GM10266 (cell line): ENCODE measurements at regions not wholly inside any gene's neighbourhood (a gene's known extent, or its start where the extent isn't known, plus 50 kb on each side); places are given as distances from the start of the nearest gene placed in this dataset.

Experiments
- DNase-seq: peaks from one replicate; pipeline ENCODE4 v3.0.0; 2012; ENCODE audit errors: extremely low spot score
- CTCF ChIP-seq: IDR thresholded peaks from 2 replicates; pipeline ENCODE4 v1.5.1; 2012; ENCODE audit warnings: mild to moderate bottlenecking, low read depth; ENCODE audit not compliant: control insufficient read depth, insufficient read depth; ENCODE audit errors: missing control alignments

DNA sequence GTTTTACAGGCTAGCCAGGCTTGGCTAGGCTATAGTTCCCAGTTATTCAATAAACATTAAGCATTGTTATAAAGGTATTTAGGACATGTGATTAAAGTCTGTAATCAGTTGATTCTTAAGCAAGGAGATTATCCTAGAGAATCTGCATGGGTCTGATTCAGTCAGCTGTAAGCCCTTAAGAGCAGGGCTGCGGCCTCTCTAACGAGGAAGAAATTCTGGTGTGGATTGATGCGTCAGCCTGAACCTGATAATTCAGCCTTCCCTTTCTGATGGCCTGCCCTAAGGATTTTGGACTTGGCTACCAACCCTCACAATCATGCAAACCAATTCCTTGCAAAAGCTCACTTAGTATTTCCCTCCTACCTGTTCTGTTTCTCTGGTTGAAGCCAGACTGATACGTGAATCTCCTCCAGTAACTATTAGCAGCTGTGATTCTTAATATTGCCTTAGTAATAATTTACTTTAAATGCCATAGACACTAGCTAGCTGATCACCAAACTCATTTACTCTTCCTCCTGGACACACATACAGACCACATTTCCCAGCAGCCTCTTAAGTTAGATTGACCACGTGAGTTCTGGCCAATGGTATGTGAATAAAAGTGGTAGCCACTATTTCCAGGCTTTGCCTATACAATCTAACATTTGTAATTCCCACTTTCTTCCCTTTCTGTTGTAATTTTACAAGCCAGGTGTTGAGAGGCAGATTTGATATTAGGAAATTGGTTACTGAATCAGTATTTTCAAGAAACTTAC lies 678.0 kb upstream of the INTU start:
- DNase-seq, result no peak
- no peak for TF ChIP-seq CTCF

DNA sequence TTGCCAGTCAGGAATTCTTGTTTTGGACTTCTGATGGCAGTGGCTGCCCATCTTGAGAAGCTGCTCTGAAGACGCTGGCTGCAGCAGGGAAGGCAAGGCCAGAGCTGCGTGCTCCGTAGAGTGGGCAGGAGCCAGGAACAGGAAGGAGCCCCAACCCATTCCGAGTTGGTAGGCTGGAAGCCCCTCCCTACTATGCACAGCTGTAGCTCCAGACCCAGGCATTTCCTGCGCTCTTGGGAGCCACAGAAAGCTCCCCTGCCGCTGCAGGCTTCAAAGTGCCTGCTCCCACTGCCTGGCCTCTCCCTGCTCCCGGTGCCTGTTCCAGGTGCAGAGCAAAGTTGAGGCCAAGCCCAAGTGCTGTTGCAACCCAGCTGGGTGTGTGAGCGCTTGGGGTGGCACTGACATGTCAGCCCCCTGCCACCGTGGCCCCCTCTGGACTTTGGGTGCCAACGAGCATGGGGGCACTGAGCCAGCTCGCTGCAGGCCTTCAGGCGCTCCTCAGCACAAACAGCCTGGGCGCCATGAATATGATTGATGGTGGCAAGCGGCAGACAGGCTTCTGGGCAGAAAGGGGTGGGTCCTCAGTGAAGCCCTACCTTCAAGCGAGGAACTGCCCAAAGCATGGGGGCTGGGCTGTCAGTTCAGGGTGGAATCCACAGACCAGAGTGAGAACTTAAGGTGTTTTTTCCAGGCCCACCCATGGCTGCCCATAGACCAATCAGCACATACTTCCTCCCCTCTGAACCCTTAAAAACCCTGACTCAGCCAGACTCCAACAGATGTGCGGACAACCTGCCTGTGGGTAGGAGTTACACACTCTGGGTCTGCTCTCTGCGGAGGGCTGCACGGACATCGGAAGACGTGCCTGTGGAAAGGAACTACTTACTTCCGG lies 677.2 kb upstream of the INTU start:
- TF ChIP-seq CTCF, result no peak
- no peak for DNase-seq

- no peak for DNase-seq
- TF ChIP-seq CTCF, result no peak
Observed at GRCh38 chr4:126956184-126956897, 676.4 kb upstream of the INTU start.

GRCh38 chr4:126957556-126957955 lies 675.2 kb upstream of the INTU start:
- no peak for TF ChIP-seq CTCF
- no peak for DNase-seq

GRCh38 chr4:126957987-126958386 lies 674.8 kb upstream of the INTU start:
- DNase-seq, result no peak
- TF ChIP-seq CTCF, result no peak

DNA sequence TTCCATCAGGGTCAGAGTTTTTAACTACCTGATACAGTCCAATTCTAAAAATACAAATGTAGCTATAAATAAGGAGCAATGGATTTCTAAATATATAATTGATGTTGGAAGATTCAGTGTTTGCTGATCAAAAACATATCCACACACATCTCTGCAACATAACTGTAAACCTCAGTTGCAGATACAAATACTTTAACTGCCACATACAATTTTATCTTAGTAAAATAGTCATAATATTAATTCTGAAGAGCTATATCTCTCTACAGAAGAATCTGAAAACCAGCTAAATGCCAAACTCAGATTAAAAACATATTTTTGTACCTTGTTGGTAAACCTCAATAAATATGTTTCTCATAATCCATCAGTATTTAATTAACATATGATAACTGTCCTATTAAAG lies 674.3 kb upstream of the INTU start:
- no peak for DNase-seq
- TF ChIP-seq CTCF, result no peak
